NT2/D1 (cell line): ENCODE measurements at regions not wholly inside any gene's neighbourhood (a gene's known extent, or its start where the extent isn't known, plus 50 kb on each side); places are given as distances from the start of the nearest gene placed in this dataset.

Experiments used
- SUZ12 ChIP-seq: IDR thresholded peaks from 2 replicates; pipeline ENCODE4 v1.6.1; 2011; ENCODE audit not compliant: insufficient read length, insufficient read depth; ENCODE audit errors: extremely low read depth
- YY1 ChIP-seq: IDR thresholded peaks from 2 replicates; pipeline ENCODE4 v1.6.1; 2011; ENCODE audit not compliant: insufficient read length, insufficient read depth
- ZNF274 ChIP-seq: IDR thresholded peaks from 2 replicates; pipeline ENCODE4 v1.6.1; 2011; ENCODE audit warnings: mild to moderate bottlenecking, low read depth, low read length

GRCh38 chr20:11186301-11187008, 512.7 kb upstream of the JAG1 start:
- TF ChIP-seq ZNF274: no peak
- no peak for TF ChIP-seq YY1
- TF ChIP-seq SUZ12: no peak
